ENCODE measurements at regions not wholly inside any gene's neighbourhood (a gene's known extent, or its start where the extent isn't known, plus 50 kb on each side); places are given as distances from the start of the nearest gene placed in this dataset.

- Histone ChIP-seq H3K27ac (ENCODE audit: insufficient read depth, low read depth, low read length, poor library complexity, severe bottlenecking) (no peak overlapping the region), H3K4me3 (ENCODE audit: insufficient read depth, low read depth, low read length) (no peak overlapping the region), H3K4me1 (ENCODE audit: control insufficient read depth, insufficient read depth, low read length) (peaks cover 11% of the 10 kb centered on the region), H3K36me3 (ENCODE audit: control insufficient read depth, insufficient read depth, low read length) (no peaks in the 10 kb centered on the region), H3K9me3 (ENCODE audit: control insufficient read depth, low read length) (no peaks in the 10 kb centered on the region), H3K27me3 (ENCODE audit: control insufficient read depth, insufficient read depth, low read length, poor library complexity, severe bottlenecking) (no peaks in the 10 kb centered on the region)
- WGBS, 2 experiments, result 82 to 91% methylated on average over 7 of the region's 7 CpGs
Observed at GRCh38 chr9:92186631-92187030, 71.4 kb upstream of the SPTLC1 start.

- Histone ChIP-seq H3K27ac (ENCODE audit: insufficient read depth, low read depth, low read length, poor library complexity, severe bottlenecking) (no peak overlapping the region), H3K27me3 (ENCODE audit: control insufficient read depth, insufficient read depth, low read length, poor library complexity, severe bottlenecking) (no peaks in the 10 kb centered on the region), H3K36me3 (ENCODE audit: control insufficient read depth, insufficient read depth, low read length) (no peaks in the 10 kb centered on the region), H3K4me1 (ENCODE audit: control insufficient read depth, insufficient read depth, low read length) (peaks cover 11% of the 10 kb centered on the region), H3K4me3 (ENCODE audit: insufficient read depth, low read depth, low read length) (no peak overlapping the region), H3K9me3 (ENCODE audit: control insufficient read depth, low read length) (no peaks in the 10 kb centered on the region)
- 90 to 92% methylated on average over 5 of the region's 5 CpGs for WGBS, 2 experiments
Observed at GRCh38 chr9:92185681-92186080, 70.5 kb upstream of the SPTLC1 start.

GRCh38 chr9:92185096-92185495 lies 69.9 kb upstream of the SPTLC1 start:
- Histone ChIP-seq H3K4me3 (ENCODE audit: insufficient read depth, low read depth, low read length) (no peak overlapping the region), H3K4me1 (ENCODE audit: control insufficient read depth, insufficient read depth, low read length) (peaks cover 10% of the 10 kb centered on the region), H3K27me3 (ENCODE audit: control insufficient read depth, insufficient read depth, low read length, poor library complexity, severe bottlenecking) (no peaks in the 10 kb centered on the region), H3K27ac (ENCODE audit: insufficient read depth, low read depth, low read length, poor library complexity, severe bottlenecking) (no peak overlapping the region), H3K36me3 (ENCODE audit: control insufficient read depth, insufficient read depth, low read length) (no peaks in the 10 kb centered on the region), H3K9me3 (ENCODE audit: control insufficient read depth, low read length) (no peaks in the 10 kb centered on the region)
- WGBS, 2 experiments, result 94% methylated on average over 9 of the region's 9 CpGs

- WGBS, 2 experiments, result 89 to 92% methylated on average over 1 of the region's 1 CpG
- H3K4me1 ChIP-seq (ENCODE audit: control insufficient read depth, insufficient read depth, low read length), result peaks cover under 1% of the 10 kb centered on the region
- no peak overlapping the region for H3K27ac ChIP-seq (ENCODE audit: insufficient read depth, low read depth, low read length, poor library complexity, severe bottlenecking)
- no peaks in the 10 kb centered on the region for H3K36me3 ChIP-seq (ENCODE audit: control insufficient read depth, insufficient read depth, low read length)
- H3K4me3 ChIP-seq (ENCODE audit: insufficient read depth, low read depth, low read length), result no peak overlapping the region
- no peaks in the 10 kb centered on the region for H3K9me3 ChIP-seq (ENCODE audit: control insufficient read depth, low read length)
- no peaks in the 10 kb centered on the region for H3K27me3 ChIP-seq (ENCODE audit: control insufficient read depth, insufficient read depth, low read length, poor library complexity, severe bottlenecking)
Observed at GRCh38 chr9:92184041-92184564, 68.9 kb upstream of the SPTLC1 start.

GRCh38 chr9:92183449-92183848 lies 68.2 kb upstream of the SPTLC1 start:
- WGBS, 2 experiments, result 85 to 86% methylated on average over 5 of the region's 5 CpGs
- H3K4me3 ChIP-seq (ENCODE audit: insufficient read depth, low read depth, low read length), result no peak overlapping the region

GRCh38 chr9:92181296-92181695 lies 66.1 kb upstream of the SPTLC1 start:
- Histone ChIP-seq H3K9me3 (ENCODE audit: control insufficient read depth, low read length) (no peaks in the 10 kb centered on the region), H3K4me3 (ENCODE audit: insufficient read depth, low read depth, low read length) (no peak overlapping the region), H3K36me3 (ENCODE audit: control insufficient read depth, insufficient read depth, low read length) (no peaks in the 10 kb centered on the region), H3K4me1 (ENCODE audit: control insufficient read depth, insufficient read depth, low read length) (no peaks in the 10 kb centered on the region), H3K27me3 (ENCODE audit: control insufficient read depth, insufficient read depth, low read length, poor library complexity, severe bottlenecking) (no peaks in the 10 kb centered on the region), H3K27ac (ENCODE audit: insufficient read depth, low read depth, low read length, poor library complexity, severe bottlenecking) (no peak overlapping the region)
- WGBS, 2 experiments, result 82 to 86% methylated on average over 4 of the region's 4 CpGs

More at GRCh38 chr9:92183449-92183848, 68.2 kb upstream of the SPTLC1 start:
- H3K27ac ChIP-seq (ENCODE audit: insufficient read depth, low read depth, low read length, poor library complexity, severe bottlenecking), result no peak overlapping the region
- no peaks in the 10 kb centered on the region for H3K9me3 ChIP-seq (ENCODE audit: control insufficient read depth, low read length)
- no peaks in the 10 kb centered on the region for H3K36me3 ChIP-seq (ENCODE audit: control insufficient read depth, insufficient read depth, low read length)
- no peaks in the 10 kb centered on the region for H3K4me1 ChIP-seq (ENCODE audit: control insufficient read depth, insufficient read depth, low read length)
- no peaks in the 10 kb centered on the region for H3K27me3 ChIP-seq (ENCODE audit: control insufficient read depth, insufficient read depth, low read length, poor library complexity, severe bottlenecking)

GRCh38 chr9:92180669-92181181 lies 65.5 kb upstream of the SPTLC1 start:
- 62 to 75% methylated on average over 7 of the region's 7 CpGs for WGBS, 2 experiments
- H3K27ac ChIP-seq (ENCODE audit: insufficient read depth, low read depth, low read length, poor library complexity, severe bottlenecking), result no peak overlapping the region

GRCh38 chr9:92180002-92180400 lies 64.8 kb upstream of the SPTLC1 start:
- H3K27me3 ChIP-seq (ENCODE audit: control insufficient read depth, insufficient read depth, low read length, poor library complexity, severe bottlenecking), result no peaks in the 10 kb centered on the region
- no peaks in the 10 kb centered on the region for H3K9me3 ChIP-seq (ENCODE audit: control insufficient read depth, low read length)
- no peaks in the 10 kb centered on the region for H3K4me1 ChIP-seq (ENCODE audit: control insufficient read depth, insufficient read depth, low read length)
- H3K36me3 ChIP-seq (ENCODE audit: control insufficient read depth, insufficient read depth, low read length), result no peaks in the 10 kb centered on the region
- H3K27ac ChIP-seq (ENCODE audit: insufficient read depth, low read depth, low read length, poor library complexity, severe bottlenecking), result no peak overlapping the region
- 92 to 95% methylated on average over 3 of the region's 3 CpGs for WGBS, 2 experiments
- no peak overlapping the region for H3K4me3 ChIP-seq (ENCODE audit: insufficient read depth, low read depth, low read length)

More at GRCh38 chr9:92180669-92181181, 65.5 kb upstream of the SPTLC1 start:
- H3K4me3 ChIP-seq (ENCODE audit: insufficient read depth, low read depth, low read length), result no peak overlapping the region
- no peaks in the 10 kb centered on the region for H3K36me3 ChIP-seq (ENCODE audit: control insufficient read depth, insufficient read depth, low read length)
- no peaks in the 10 kb centered on the region for H3K27me3 ChIP-seq (ENCODE audit: control insufficient read depth, insufficient read depth, low read length, poor library complexity, severe bottlenecking)
- H3K4me1 ChIP-seq (ENCODE audit: control insufficient read depth, insufficient read depth, low read length), result no peaks in the 10 kb centered on the region
- H3K9me3 ChIP-seq (ENCODE audit: control insufficient read depth, low read length), result no peaks in the 10 kb centered on the region

- Histone ChIP-seq H3K27ac (ENCODE audit: insufficient read depth, low read depth, low read length, poor library complexity, severe bottlenecking) (no peak overlapping the region), H3K36me3 (ENCODE audit: control insufficient read depth, insufficient read depth, low read length) (no peaks in the 10 kb centered on the region), H3K4me1 (ENCODE audit: control insufficient read depth, insufficient read depth, low read length) (no peaks in the 10 kb centered on the region), H3K9me3 (ENCODE audit: control insufficient read depth, low read length) (no peaks in the 10 kb centered on the region), H3K27me3 (ENCODE audit: control insufficient read depth, insufficient read depth, low read length, poor library complexity, severe bottlenecking) (no peaks in the 10 kb centered on the region), H3K4me3 (ENCODE audit: insufficient read depth, low read depth, low read length) (no peak overlapping the region)
- 91 to 94% methylated on average over 9 to 11 of the region's 11 CpGs for WGBS, 2 experiments
Observed at GRCh38 chr9:92179286-92180001, 64.2 kb upstream of the SPTLC1 start.

- H3K27me3 ChIP-seq (ENCODE audit: control insufficient read depth, insufficient read depth, low read length, poor library complexity, severe bottlenecking), result no peaks in the 10 kb centered on the region
- H3K27ac ChIP-seq (ENCODE audit: insufficient read depth, low read depth, low read length, poor library complexity, severe bottlenecking), result no peak overlapping the region
- WGBS, 2 experiments, result 93 to 97% methylated on average over 5 of the region's 5 CpGs
- H3K4me1 ChIP-seq (ENCODE audit: control insufficient read depth, insufficient read depth, low read length), result no peaks in the 10 kb centered on the region
- H3K9me3 ChIP-seq (ENCODE audit: control insufficient read depth, low read length), result peaks cover 4% of the 10 kb centered on the region
- no peaks in the 10 kb centered on the region for H3K36me3 ChIP-seq (ENCODE audit: control insufficient read depth, insufficient read depth, low read length)
- no peak overlapping the region for H3K4me3 ChIP-seq (ENCODE audit: insufficient read depth, low read depth, low read length)
Observed at GRCh38 chr9:92177591-92177990, 62.4 kb upstream of the SPTLC1 start.
